ENCODE measurements at regions not wholly inside any gene's neighbourhood (a gene's known extent, or its start where the extent isn't known, plus 50 kb on each side); places are given as distances from the start of the nearest gene placed in this dataset.

- no peaks in the 10 kb centered on the region for H3K36me3 Mint-ChIP-seq (ENCODE audit: insufficient read depth in 1 of 3, low read depth in 3 of 3)
Measured at GRCh38 chr1:172949096-172949495, 101.6 kb downstream of the TNFSF18 start.

More at GRCh38 chr1:172949096-172949495, 101.6 kb downstream of the TNFSF18 start:
- Histone ChIP-seq H4K20me1 (ENCODE audit: control insufficient read depth, insufficient read depth, insufficient read length) (no peaks in the 10 kb centered on the region), H2BK120ac (ENCODE audit: low read depth, low read length, poor library complexity, severe bottlenecking) (no peak overlapping the region), H2BK5ac (ENCODE audit: insufficient read length, low read length) (no peak overlapping the region), H3K23ac (ENCODE audit: insufficient read length, low read depth, low read length) (no peak overlapping the region), H2BK15ac (ENCODE audit: low read depth, low read length) (no peak overlapping the region), H3K9me3 (ENCODE audit: control insufficient read depth, low read depth, low read length) (no peaks in the 10 kb centered on the region), H3K18ac (ENCODE audit: insufficient read length, low read depth, low read length) (no peak overlapping the region), H4K91ac (ENCODE audit: insufficient read length, low read depth, low read length) (no peak overlapping the region), H3T11ph (ENCODE audit: low read length) (no peak overlapping the region), H2BK20ac (ENCODE audit: low read depth, low read length, poor library complexity, severe bottlenecking) (no peak overlapping the region), H2AK5ac (ENCODE audit: insufficient read length, low read length) (no peak overlapping the region), H3K4me1 (ENCODE audit: insufficient read depth, low read length) (no peaks in the 10 kb centered on the region; the same call in 1 of the 2 replicates), H3K27ac (ENCODE audit: insufficient read length, low read depth, low read length) (no peak overlapping the region), H3K23me2 (ENCODE audit: insufficient read length, low read depth, low read length, poor library complexity, severe bottlenecking) (no peaks in the 10 kb centered on the region), H2BK12ac (ENCODE audit: insufficient read length, low read depth, low read length) (no peak overlapping the region), H3K79me2 (ENCODE audit: insufficient read depth, low read length) (no peaks in the 10 kb centered on the region), H3K4ac (ENCODE audit: low read depth, low read length) (no peak overlapping the region), H4K5ac (ENCODE audit: insufficient read length, low read depth, low read length) (no peak overlapping the region), H2AFZ (ENCODE audit: low read length) (no peak overlapping the region), H3K4me2 (ENCODE audit: insufficient read depth, insufficient read length, low read length) (no peak overlapping the region), H3K27me3 (ENCODE audit: insufficient read depth, low read length) (no peaks in the 10 kb centered on the region), H3K79me1 (ENCODE audit: insufficient read depth, low read depth, low read length, poor library complexity, severe bottlenecking) (no peaks in the 10 kb centered on the region), H3K9ac (ENCODE audit: extremely low read depth, insufficient read length, low read length) (no peak overlapping the region), H3K14ac (ENCODE audit: insufficient read depth, low read length) (no peak overlapping the region), H4K8ac (replicated peaks; ENCODE audit: insufficient read length, low read depth, low read length) (no peak overlapping the region), H3K56ac (ENCODE audit: insufficient read length, low read depth, low read length) (no peak overlapping the region)
- H3K27me3 Mint-ChIP-seq (ENCODE audit: low read depth): no peaks in the 10 kb centered on the region; the same call in 1 of the 2 replicates
- TF ChIP-seq, protein P1, sequence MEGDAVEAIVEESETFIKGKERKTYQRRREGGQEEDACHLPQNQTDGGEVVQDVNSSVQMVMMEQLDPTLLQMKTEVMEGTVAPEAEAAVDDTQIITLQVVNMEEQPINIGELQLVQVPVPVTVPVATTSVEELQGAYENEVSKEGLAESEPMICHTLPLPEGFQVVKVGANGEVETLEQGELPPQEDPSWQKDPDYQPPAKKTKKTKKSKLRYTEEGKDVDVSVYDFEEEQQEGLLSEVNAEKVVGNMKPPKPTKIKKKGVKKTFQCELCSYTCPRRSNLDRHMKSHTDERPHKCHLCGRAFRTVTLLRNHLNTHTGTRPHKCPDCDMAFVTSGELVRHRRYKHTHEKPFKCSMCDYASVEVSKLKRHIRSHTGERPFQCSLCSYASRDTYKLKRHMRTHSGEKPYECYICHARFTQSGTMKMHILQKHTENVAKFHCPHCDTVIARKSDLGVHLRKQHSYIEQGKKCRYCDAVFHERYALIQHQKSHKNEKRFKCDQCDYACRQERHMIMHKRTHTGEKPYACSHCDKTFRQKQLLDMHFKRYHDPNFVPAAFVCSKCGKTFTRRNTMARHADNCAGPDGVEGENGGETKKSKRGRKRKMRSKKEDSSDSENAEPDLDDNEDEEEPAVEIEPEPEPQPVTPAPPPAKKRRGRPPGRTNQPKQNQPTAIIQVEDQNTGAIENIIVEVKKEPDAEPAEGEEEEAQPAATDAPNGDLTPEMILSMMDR (conservative IDR thresholded peaks at IDR 0.05): no peak
- no peak overlapping the region for H3K27ac Mint-ChIP-seq
- WGBS (ENCODE audit: extremely low coverage, insufficient read length, low lambda C conversion rate): no CpG with 5 or more reads among the region's 4 CpGs
- H3K9me3 Mint-ChIP-seq: no peaks in the 10 kb centered on the region
- no peak for DNase-seq
- peaks cover 5% of the 10 kb centered on the region in 2 experiments; a peak in 2 of 4 replicates for H3K4me1 Mint-ChIP-seq
- H3K4me3 Mint-ChIP-seq: no peak overlapping the region

All from H9 (cell line).